ENCODE measurements at regions not wholly inside any gene's neighbourhood (a gene's known extent, or its start where the extent isn't known, plus 50 kb on each side); places are given as distances from the start of the nearest gene placed in this dataset.

DNA sequence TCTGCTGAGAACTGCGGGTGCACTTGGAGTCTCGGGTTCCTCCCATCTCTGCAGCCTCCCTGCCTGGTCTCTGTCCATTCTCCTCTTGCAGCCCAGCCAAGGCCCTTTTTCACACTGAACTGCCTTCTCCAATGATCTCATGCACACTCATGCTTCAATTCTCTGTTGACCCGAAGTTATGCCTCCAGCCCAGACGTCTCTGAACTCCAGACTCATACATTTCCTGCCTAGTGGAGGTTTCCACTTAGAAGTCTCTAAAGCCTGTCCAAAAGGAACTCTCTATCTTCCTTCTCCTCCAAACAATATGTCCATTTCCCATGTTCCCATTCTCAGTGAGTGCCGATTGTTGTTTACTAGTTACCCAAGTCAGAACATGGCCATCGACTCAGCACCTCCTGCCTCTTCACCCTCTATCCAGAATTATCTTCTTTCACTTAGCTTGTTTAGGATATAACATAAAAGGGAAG is 155.2 kb downstream of the IRS1 start:
- DNase-seq (ENCODE audit: low read depth in 1 of 2, low spot score in 1 of 2) = no peak
- TF ChIP-seq FOXS1 (CRISPR knock-in tag; IDR thresholded peaks at IDR 0.05) (no peak), KDM5A (IDR thresholded peaks at IDR 0.05) (no peak), RARB (CRISPR knock-in tag; IDR thresholded peaks at IDR 0.05) (no peak), NPAS2 (CRISPR knock-in tag; IDR thresholded peaks at IDR 0.05; ENCODE audit: borderline replicate concordance) (no peak), HOXB13 (CRISPR knock-in tag; IDR thresholded peaks at IDR 0.05; ENCODE audit: low read depth) (no peak), HOXA7 (CRISPR knock-in tag; IDR thresholded peaks at IDR 0.05) (no peak), ZNF302 (CRISPR knock-in tag; IDR thresholded peaks at IDR 0.05) (no peak), ZFP36 (IDR thresholded peaks at IDR 0.05; ENCODE audit: borderline replicate concordance, partially characterized antibody) (no peak), HDAC2 (IDR thresholded peaks at IDR 0.05) (no peak), HMGXB4 (CRISPR knock-in tag; IDR thresholded peaks at IDR 0.05; ENCODE audit: borderline replicate concordance) (no peak), CBX8 (IDR thresholded peaks at IDR 0.05) (no peak), RAD21 (conservative IDR thresholded peaks at IDR 0.05 in 1 of 2, IDR thresholded peaks at IDR 0.05 in 1 of 2) (no peak), CEBPB (IDR thresholded peaks at IDR 0.05) (no peak), NR3C1 (IDR thresholded peaks at IDR 0.05) (no peak)
- TF ChIP-seq, protein P1, sequence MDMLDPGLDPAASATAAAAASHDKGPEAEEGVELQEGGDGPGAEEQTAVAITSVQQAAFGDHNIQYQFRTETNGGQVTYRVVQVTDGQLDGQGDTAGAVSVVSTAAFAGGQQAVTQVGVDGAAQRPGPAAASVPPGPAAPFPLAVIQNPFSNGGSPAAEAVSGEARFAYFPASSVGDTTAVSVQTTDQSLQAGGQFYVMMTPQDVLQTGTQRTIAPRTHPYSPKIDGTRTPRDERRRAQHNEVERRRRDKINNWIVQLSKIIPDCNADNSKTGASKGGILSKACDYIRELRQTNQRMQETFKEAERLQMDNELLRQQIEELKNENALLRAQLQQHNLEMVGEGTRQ (IDR thresholded peaks at IDR 0.05) = no peak
- no peak for ATAC-seq
- CTCF ChIA-PET = no interaction called here
- Histone ChIP-seq H3K4me2 (no peak overlapping the region), H3K4me3 (no peak overlapping the region), H3K27ac (peak overlapping the region in 1 of 2 experiments; percentile 40; a peak in 1 of 6 replicates), H3K4me1 (peaks cover under 1% of the 10 kb centered on the region), H3K9me3 (peaks cover 25% of the 10 kb centered on the region)
- WGBS (ENCODE audit: missing lambda C conversion rate) = 60% methylated on average over 6 of the region's 6 CpGs
- POLR2A ChIA-PET = no interaction called here
- no peak for FAIRE-seq

GRCh38 chr2:226643946-226644282 is 155.7 kb downstream of the IRS1 start:
- no peak overlapping the region for H3K4me2 ChIP-seq

More at GRCh38 chr2:226643946-226644282, 155.7 kb downstream of the IRS1 start:
- H3K27ac ChIP-seq = peak overlapping the region in 1 of 2 experiments; percentile 40; a peak in 1 of 6 replicates
- peaks cover 20% of the 10 kb centered on the region for H3K9me3 ChIP-seq
- CTCF ChIA-PET = no interaction called here
- DNase-seq (ENCODE audit: low read depth in 1 of 2, low spot score in 1 of 2) = no peak
- H3K4me3 ChIP-seq = no peak overlapping the region
- H3K4me1 ChIP-seq = no peaks in the 10 kb centered on the region; the same call in 2 of the 3 replicates
- TF ChIP-seq SREBF2 (IDR thresholded peaks at IDR 0.05) (no peak), GATA3 (IDR thresholded peaks at IDR 0.05; ENCODE audit: borderline replicate concordance) (no peak), ESRRA (IDR thresholded peaks at IDR 0.05; ENCODE audit: borderline replicate concordance, low read length) (no peak), PHF8 (IDR thresholded peaks at IDR 0.05; ENCODE audit: borderline replicate concordance, low read depth) (no peak), HMGXB4 (CRISPR knock-in tag; IDR thresholded peaks at IDR 0.05; ENCODE audit: borderline replicate concordance) (no peak), MYC (IDR thresholded peaks at IDR 0.05; ENCODE audit: borderline replicate concordance, low read length) (no peak), HES2 (IDR thresholded peaks at IDR 0.05) (no peak), MAZ (IDR thresholded peaks at IDR 0.05; ENCODE audit: borderline replicate concordance, low read depth, low read length) (no peak), NFE2L2 (conservative IDR thresholded peaks at IDR 0.05; ENCODE audit: low read length) (no peak), HOXB13 (CRISPR knock-in tag; IDR thresholded peaks at IDR 0.05; ENCODE audit: low read depth) (no peak), PBX3 (IDR thresholded peaks at IDR 0.05) (no peak)
- TF ChIP-seq, protein P2, sequence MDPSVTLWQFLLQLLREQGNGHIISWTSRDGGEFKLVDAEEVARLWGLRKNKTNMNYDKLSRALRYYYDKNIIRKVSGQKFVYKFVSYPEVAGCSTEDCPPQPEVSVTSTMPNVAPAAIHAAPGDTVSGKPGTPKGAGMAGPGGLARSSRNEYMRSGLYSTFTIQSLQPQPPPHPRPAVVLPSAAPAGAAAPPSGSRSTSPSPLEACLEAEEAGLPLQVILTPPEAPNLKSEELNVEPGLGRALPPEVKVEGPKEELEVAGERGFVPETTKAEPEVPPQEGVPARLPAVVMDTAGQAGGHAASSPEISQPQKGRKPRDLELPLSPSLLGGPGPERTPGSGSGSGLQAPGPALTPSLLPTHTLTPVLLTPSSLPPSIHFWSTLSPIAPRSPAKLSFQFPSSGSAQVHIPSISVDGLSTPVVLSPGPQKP (IDR thresholded peaks at IDR 0.05; ENCODE audit: low read depth, low read length) = no peak
- no peak for FAIRE-seq
- POLR2A ChIA-PET = no interaction called here
- no peak for ATAC-seq
- 90% methylated on average over 5 of the region's 5 CpGs for WGBS (ENCODE audit: missing lambda C conversion rate)

Data from A549 (cell line).